ENCODE measurements at regions not wholly inside any gene's neighbourhood (a gene's known extent, or its start where the extent isn't known, plus 50 kb on each side); places are given as distances from the start of the nearest gene placed in this dataset.

DNA sequence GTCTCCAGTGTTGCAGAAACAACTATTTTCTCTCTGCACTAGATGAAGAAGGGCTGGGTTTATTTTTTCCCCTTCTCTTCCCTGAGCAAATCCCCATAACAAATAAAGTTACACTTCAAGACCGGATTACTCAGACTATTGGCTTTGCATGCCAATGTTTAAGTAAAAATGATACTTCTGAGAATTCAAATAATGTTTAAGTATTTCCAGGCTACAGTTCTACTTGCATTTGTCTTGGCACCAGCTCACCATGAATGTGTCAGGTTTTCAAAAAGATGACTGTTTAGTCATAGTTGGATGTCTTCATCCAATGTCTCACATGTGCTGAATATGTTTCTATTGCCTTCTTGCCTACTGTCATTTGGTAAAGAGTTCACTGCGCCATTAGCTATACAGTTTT is 912.6 kb downstream of the GATA3 start:
- WGBS, 2 experiments (ENCODE audit: extremely low coverage in 2 of 2, insufficient read length in 1 of 2) = no CpG with 5 or more reads among the region's 2 CpGs
- dilution Hi-C loops (cut with HindIII; ENCODE audit: low sequenced_read_pairs, unreplicated experiment) = no loop called here
- DNase-seq (no peak), ATAC-seq (ENCODE audit: low read depth) (no peak)
- Histone ChIP-seq H3K23ac (ENCODE audit: low read depth, low read length) (no peak overlapping the region), H3K4me3 (ENCODE audit: insufficient read depth, low read depth, low read length) (no peak overlapping the region), H2AK9ac (replicated peaks; ENCODE audit: low read depth, low read length, poor library complexity) (no peak overlapping the region), H3K4ac (ENCODE audit: low read depth, low read length) (no peak overlapping the region), H2BK15ac (ENCODE audit: low read depth, low read length) (no peak overlapping the region), H3K18ac (ENCODE audit: low read depth, low read length) (no peak overlapping the region), H4K5ac (ENCODE audit: low read depth, low read length) (no peak overlapping the region), H2AFZ (replicated peaks; ENCODE audit: low read length, poor library complexity) (no peak overlapping the region), H4K20me1 (ENCODE audit: insufficient read depth, low read length) (no peaks in the 10 kb centered on the region), H3K27ac (ENCODE audit: insufficient read depth, low read length) (no peak overlapping the region), H3K9ac (ENCODE audit: low read depth, low read length) (no peak overlapping the region), H3K14ac (replicated peaks; ENCODE audit: low read depth, low read length) (no peak overlapping the region), H2BK5ac (ENCODE audit: low read depth, low read length, poor library complexity, severe bottlenecking) (no peak overlapping the region), H3K79me1 (ENCODE audit: low read depth in 1 of 2, low read length in 2 of 2) (no peaks in the 10 kb centered on the region), H2BK20ac (ENCODE audit: low read depth, low read length) (no peak overlapping the region), H3K36me3 (ENCODE audit: control insufficient read depth, insufficient read depth, low read length) (no peaks in the 10 kb centered on the region), H3K4me1 (ENCODE audit: control insufficient read depth, insufficient read depth, low read length) (no peaks in the 10 kb centered on the region), H3K9me1 (ENCODE audit: insufficient read depth, low read length) (no peaks in the 10 kb centered on the region), H3K4me2 (ENCODE audit: low read depth, low read length) (no peak overlapping the region), H2BK120ac (ENCODE audit: low read depth, low read length) (no peak overlapping the region), H2AK5ac (ENCODE audit: low read depth, low read length) (no peak overlapping the region), H4K8ac (ENCODE audit: low read depth in 2 of 2, low read length in 2 of 2) (no peak overlapping the region), H3K56ac (ENCODE audit: extremely low read depth, insufficient read depth, low read length) (no peak overlapping the region), H3K9me3 (ENCODE audit: control insufficient read depth, insufficient read depth, low read length) (peaks cover 2% of the 10 kb centered on the region; the same call in 1 of the 2 replicates), H3K27me3 (ENCODE audit: control insufficient read depth, insufficient read depth, low read length) (no peaks in the 10 kb centered on the region), H4K91ac (ENCODE audit: insufficient read depth, low read depth, low read length) (no peak overlapping the region)
- ChIA-PET CTCF (no interaction called here), POLR2A (ENCODE audit: unreplicated experiment) (no interaction called here)
- BruUV-seq (replicated peaks) = no TSS peak
- TF ChIP-seq POLR2A (IDR thresholded peaks at IDR 0.05; ENCODE audit: low read depth, low read length) (no peak), BHLHE40 (IDR thresholded peaks at IDR 0.05; ENCODE audit: low read depth, low read length) (no peak), NFE2L2 (IDR thresholded peaks at IDR 0.05; ENCODE audit: low read depth, low read length) (no peak), RFX5 (IDR thresholded peaks at IDR 0.05; ENCODE audit: low read depth, low read length) (no peak), RCOR1 (IDR thresholded peaks at IDR 0.05; ENCODE audit: insufficient replicate concordance, low read length) (no peak), CEBPB (IDR thresholded peaks at IDR 0.05; ENCODE audit: low read depth, low read length) (no peak)
- in situ Hi-C loops (cut with MboI; ENCODE audit: low sequenced_read_pairs) = no loop called here
- intact Hi-C loops (cut with micrococcal nuclease) = no loop called here

Data from IMR-90 (cell line).